Common myeloid progenitor, CD34-positive (primary cell): ENCODE measurements at regions not wholly inside any gene's neighbourhood (a gene's known extent, or its start where the extent isn't known, plus 50 kb on each side); places are given as distances from the start of the nearest gene placed in this dataset.

ENCODE experiments used
- CTCF ChIA-PET: fragments of 350-600 bp; sonication (Branson Sonifier 250); formaldehyde crosslinking; loops from one replicate; lab custom pipeline; 2021; ENCODE audit warnings: antibody characterized with exemption; lab: Charles Lee
- POLR2A ChIA-PET: fragments of 350-600 bp; sonication (Branson Sonifier 250); formaldehyde crosslinking; loops from one replicate; lab custom pipeline; 2021; ENCODE audit warnings: antibody characterized with exemption; lab: Charles Lee
- DNase-seq, 3 donors: peaks; one replicate each; pipeline versions ENCODE4 v3.0.0 to v3.0.0-alpha.2; 2013
- H3K27ac ChIP-seq, 2 experiments: 1 replicate in 1 of 2; 2 replicates in 1 of 2; pipeline ENCODE4 v1.7.0; 2013; ENCODE audit warnings: inconsistent platforms in 2 of 2, low read length in 2 of 2, mild to moderate bottlenecking in 2 of 2, low read depth in 1 of 2, moderate library complexity in 1 of 2; ENCODE audit not compliant: severe bottlenecking in 2 of 2, insufficient read depth in 1 of 2, poor library complexity in 1 of 2
- H3K27me3 ChIP-seq, 5 experiments: replicated peaks in 2 of 5; 1 replicate in 3 of 5; 2 replicates in 2 of 5; pipeline versions ENCODE4 v1.6.1 to v1.7.0; 2013; ENCODE audit warnings: low read length in 4 of 5, mild to moderate bottlenecking in 2 of 5, moderate library complexity in 2 of 5, inconsistent platforms in 1 of 5; ENCODE audit not compliant: insufficient read depth in 5 of 5, control insufficient read depth in 4 of 5
- H3K36me3 ChIP-seq, 4 experiments: 1 replicate in 2 of 4; 2 replicates in 2 of 4; pipeline versions ENCODE4 v1.6.1 to v1.7.0; 2013; ENCODE audit warnings: low read length in 3 of 4, control low read depth in 1 of 4, mild to moderate bottlenecking in 1 of 4; ENCODE audit not compliant: control insufficient read depth in 4 of 4, insufficient read depth in 4 of 4
- H3K4me1 ChIP-seq, 4 experiments: 1 replicate in 3 of 4; 2 replicates in 1 of 4; pipeline versions ENCODE4 v1.6.1 to v1.7.1; 2013; ENCODE audit warnings: low read length in 3 of 4, mild to moderate bottlenecking in 3 of 4, control low read depth in 1 of 4, inconsistent platforms in 1 of 4, moderate library complexity in 1 of 4; ENCODE audit not compliant: control insufficient read depth in 4 of 4, insufficient read depth in 4 of 4; ENCODE audit errors: control extremely low read depth in 1 of 4
- H3K4me3 ChIP-seq, 7 experiments: 1 replicate in 4 of 7; 2 replicates in 3 of 7; pipeline versions ENCODE4 v1.5.1 to v1.7.0; 2013; ENCODE audit warnings: mild to moderate bottlenecking in 7 of 7, low read length in 6 of 7, moderate library complexity in 6 of 7, inconsistent platforms in 2 of 7, low read depth in 2 of 7, control low read depth in 1 of 7; ENCODE audit not compliant: insufficient read depth in 4 of 7, control insufficient read depth in 1 of 7; ENCODE audit errors: extremely low read depth in 1 of 7
- H3K9me3 ChIP-seq, 5 experiments: 1 replicate in 4 of 5; 2 replicates in 1 of 5; pipeline versions ENCODE4 v1.6.1 to v1.7.1; 2013; ENCODE audit warnings: low read length in 4 of 5, mild to moderate bottlenecking in 2 of 5, inconsistent platforms in 1 of 5, low read depth in 1 of 5, moderate library complexity in 1 of 5; ENCODE audit not compliant: control insufficient read depth in 4 of 5, insufficient read depth in 2 of 5; ENCODE audit errors: control extremely low read depth in 1 of 5
- WGBS: methylation state at CpG from one replicate; pipeline ENCODE4 v1.1.5; 2013; ENCODE audit not compliant: insufficient coverage; 5-methylcytosine and 5-hydroxymethylcytosine counted together

- Histone ChIP-seq H3K4me1 (no peaks in the 10 kb centered on the region), H3K36me3 (peaks cover 0 to 2% (median 1%) of the 10 kb centered on the region in 4 experiments), H3K27me3 (no peaks in the 10 kb centered on the region), H3K27ac (no peak overlapping the region), H3K9me3 (peaks cover 0 to 1% (median 0%) of the 10 kb centered on the region in 5 experiments), H3K4me3 (no peak overlapping the region)
- POLR2A ChIA-PET: no interaction called here
- 96% methylated on average over 3 of the region's 3 CpGs for WGBS
- CTCF ChIA-PET: interaction anchor here (1.2 kb wide), 1 partner anchor 15 kb away, joined by 3 read pairs; no protein-coding TSS in a partner anchor
- DNase-seq: no peak
Measured at GRCh38 chr13:73684286-73684685, 449.9 kb downstream of the KLF12 start.

GRCh38 chr13:73683746-73684145, 450.5 kb downstream of the KLF12 start:
- CTCF ChIA-PET: interaction anchor here (1.2 kb wide), 1 partner anchor 16 kb away, joined by 3 read pairs; no protein-coding TSS in a partner anchor
- Histone ChIP-seq H3K27me3 (no peaks in the 10 kb centered on the region), H3K27ac (no peak overlapping the region), H3K4me3 (no peak overlapping the region), H3K36me3 (peaks cover 0 to 2% (median 1%) of the 10 kb centered on the region in 4 experiments), H3K9me3 (peaks cover 0 to 1% (median 0%) of the 10 kb centered on the region in 5 experiments), H3K4me1 (no peaks in the 10 kb centered on the region)
- 90% methylated on average over 2 of the region's 3 CpGs for WGBS
- DNase-seq: no peak
- POLR2A ChIA-PET: no interaction called here

- no peak for DNase-seq
- POLR2A ChIA-PET: no interaction called here
- no peaks in the 10 kb centered on the region for H3K27me3 ChIP-seq
- CTCF ChIA-PET: no interaction called here
- H3K27ac ChIP-seq: no peak overlapping the region
- H3K36me3 ChIP-seq: peaks cover 0 to 2% (median 1%) of the 10 kb centered on the region in 4 experiments
- no peaks in the 10 kb centered on the region for H3K4me1 ChIP-seq
- no peak overlapping the region for H3K4me3 ChIP-seq
- 100% methylated on average over 1 of the region's 2 CpGs for WGBS
- peaks cover 0 to 1% (median 0%) of the 10 kb centered on the region in 5 experiments for H3K9me3 ChIP-seq
Measured at GRCh38 chr13:73681779-73682178, 452.4 kb downstream of the KLF12 start.

- ChIA-PET CTCF (no interaction called here), POLR2A (no interaction called here)
- Histone ChIP-seq H3K4me3 (no peak overlapping the region), H3K4me1 (no peaks in the 10 kb centered on the region), H3K27ac (no peak overlapping the region), H3K27me3 (no peaks in the 10 kb centered on the region), H3K9me3 (peaks cover 0 to 1% (median 0%) of the 10 kb centered on the region in 5 experiments), H3K36me3 (peaks cover 0 to 2% (median 1%) of the 10 kb centered on the region in 4 experiments)
- no peak for DNase-seq
- 90% methylated on average over 2 of the region's 3 CpGs for WGBS
Measured at GRCh38 chr13:73681015-73681414, 453.2 kb downstream of the KLF12 start.

GRCh38 chr13:73677048-73677601, 457.1 kb downstream of the KLF12 start:
- peaks cover 0 to 2% (median 1%) of the 10 kb centered on the region in 4 experiments for H3K36me3 ChIP-seq
- no peak overlapping the region for H3K27ac ChIP-seq
- 80% methylated on average over 1 of the region's 4 CpGs for WGBS

GRCh38 chr13:73676550-73677047, 457.6 kb downstream of the KLF12 start:
- CTCF ChIA-PET: no interaction called here
- H3K27ac ChIP-seq: no peak overlapping the region
- H3K4me3 ChIP-seq: no peak overlapping the region
- peaks cover 0 to 2% (median 0%) of the 10 kb centered on the region in 4 experiments for H3K36me3 ChIP-seq
- no peaks in the 10 kb centered on the region for H3K27me3 ChIP-seq
- POLR2A ChIA-PET: no interaction called here
- no peak for DNase-seq
- WGBS: 100% methylated on average over 1 of the region's 2 CpGs
- H3K4me1 ChIP-seq: no peaks in the 10 kb centered on the region
- no peaks in the 10 kb centered on the region for H3K9me3 ChIP-seq

More at GRCh38 chr13:73677048-73677601, 457.1 kb downstream of the KLF12 start:
- H3K9me3 ChIP-seq: no peaks in the 10 kb centered on the region
- no peak for DNase-seq
- no peaks in the 10 kb centered on the region for H3K27me3 ChIP-seq
- CTCF ChIA-PET: no interaction called here
- POLR2A ChIA-PET: no interaction called here
- no peak overlapping the region for H3K4me3 ChIP-seq
- no peaks in the 10 kb centered on the region for H3K4me1 ChIP-seq

- H3K4me1 ChIP-seq: no peaks in the 10 kb centered on the region
- H3K27me3 ChIP-seq: no peaks in the 10 kb centered on the region
- ChIA-PET CTCF (no interaction called here), POLR2A (no interaction called here)
- no peaks in the 10 kb centered on the region for H3K9me3 ChIP-seq
- H3K4me3 ChIP-seq: no peak overlapping the region
- 100% methylated on average over 4 of the region's 4 CpGs for WGBS
- H3K27ac ChIP-seq: no peak overlapping the region
- no peaks in the 10 kb centered on the region for H3K36me3 ChIP-seq
- DNase-seq: no peak
Measured at GRCh38 chr13:73675821-73676220, 458.4 kb downstream of the KLF12 start.
